NB4 (cell line): ENCODE measurements at regions not wholly inside any gene's neighbourhood (a gene's known extent, or its start where the extent isn't known, plus 50 kb on each side); places are given as distances from the start of the nearest gene placed in this dataset.

ENCODE experiments used
- CTCF ChIP-seq: IDR thresholded peaks from one replicate; pipeline ENCODE4 v1.5.1; 2012; ENCODE audit warnings: low read depth, low read length
- POLR2A ChIP-seq: IDR thresholded peaks from 2 replicates; pipeline ENCODE4 v1.6.1; 2011; ENCODE audit warnings: mild to moderate bottlenecking; ENCODE audit not compliant: insufficient read length; ENCODE audit errors: extremely low read depth

GRCh38 chr7:94089806-94090205, 85.7 kb upstream of the BET1 start:
- TF ChIP-seq CTCF (no peak), POLR2A (no peak)
